ENCODE measurements at regions not wholly inside any gene's neighbourhood (a gene's known extent, or its start where the extent isn't known, plus 50 kb on each side); places are given as distances from the start of the nearest gene placed in this dataset.

- Histone ChIP-seq H3K27me3 (no peaks in the 10 kb centered on the region), H3K9me3 (replicated peaks in 1 of 3) (no peaks in the 10 kb centered on the region), H3K27ac (no peak overlapping the region), H3K4me1 (replicated peaks in 1 of 2) (no peaks in the 10 kb centered on the region), H3K36me3 (replicated peaks in 1 of 2) (no peaks in the 10 kb centered on the region), H3K4me3 (no peak overlapping the region)
- intact Hi-C loops (cut with DNase I), result no loop called here
- WGBS, 4 donors, result 59 to 70% (median 65%) methylated on average over 4 of the region's 4 CpGs
- TF ChIP-seq CTCF (IDR thresholded peaks at IDR 0.05) (no peak), POLR2A (IDR thresholded peaks at IDR 0.05) (no peak)
- no peak for DNase-seq
Measured at GRCh38 chr1:200336101-200336845, 73.6 kb downstream of the ZNF281 start.

- intact Hi-C loops (cut with DNase I), result no loop called here
- Histone ChIP-seq H3K36me3 (replicated peaks in 1 of 2) (no peaks in the 10 kb centered on the region), H3K9me3 (replicated peaks in 1 of 3) (no peaks in the 10 kb centered on the region), H3K27ac (no peak overlapping the region), H3K4me3 (no peak overlapping the region), H3K4me1 (replicated peaks in 1 of 2) (no peaks in the 10 kb centered on the region), H3K27me3 (no peaks in the 10 kb centered on the region)
- TF ChIP-seq POLR2A (IDR thresholded peaks at IDR 0.05) (no peak), CTCF (IDR thresholded peaks at IDR 0.05) (no peak)
- no peak for DNase-seq
- 73 to 83% (median 77%) methylated on average over 2 of the region's 2 CpGs for WGBS, 4 donors
Measured at GRCh38 chr1:200334661-200335256, 75.1 kb downstream of the ZNF281 start.

- Histone ChIP-seq H3K4me1 (replicated peaks in 1 of 2) (no peaks in the 10 kb centered on the region), H3K4me3 (no peak overlapping the region), H3K27me3 (no peaks in the 10 kb centered on the region), H3K27ac (no peak overlapping the region), H3K9me3 (replicated peaks in 1 of 3) (no peaks in the 10 kb centered on the region), H3K36me3 (replicated peaks in 1 of 2) (no peaks in the 10 kb centered on the region)
- no peak for DNase-seq
- intact Hi-C loops (cut with DNase I), result no loop called here
- 87 to 95% (median 89%) methylated on average over 7 of the region's 7 CpGs for WGBS, 4 donors
- TF ChIP-seq POLR2A (IDR thresholded peaks at IDR 0.05) (no peak), CTCF (IDR thresholded peaks at IDR 0.05) (no peak)
Measured at GRCh38 chr1:200333329-200333728, 76.5 kb downstream of the ZNF281 start.

- no peak for DNase-seq
- no peak for TF ChIP-seq CTCF (IDR thresholded peaks at IDR 0.05)
- no peak for TF ChIP-seq POLR2A (IDR thresholded peaks at IDR 0.05)
Measured at GRCh38 chr1:200332716-200333115, 77.1 kb downstream of the ZNF281 start.

More at GRCh38 chr1:200332716-200333115, 77.1 kb downstream of the ZNF281 start:
- H3K27ac ChIP-seq, result no peak overlapping the region
- intact Hi-C loops (cut with DNase I), result no loop called here
- H3K4me1 ChIP-seq (replicated peaks in 1 of 2), result no peaks in the 10 kb centered on the region
- H3K9me3 ChIP-seq (replicated peaks in 1 of 3), result no peaks in the 10 kb centered on the region
- no peaks in the 10 kb centered on the region for H3K27me3 ChIP-seq
- H3K4me3 ChIP-seq, result no peak overlapping the region
- no peaks in the 10 kb centered on the region for H3K36me3 ChIP-seq (replicated peaks in 1 of 2)
